T1000 (cell line): ENCODE measurements at regions not wholly inside any gene's neighbourhood (a gene's known extent, or its start where the extent isn't known, plus 50 kb on each side); places are given as distances from the start of the nearest gene placed in this dataset.
"Not testable (repeated sequence)": the region's sequence is repeated elsewhere in the genome, so short reads cannot be mapped to it uniquely, and the experiment has no call there.

Source experiments
- DNase-seq: peaks from one replicate; lab custom pipeline; 2025; ENCODE audit warnings: mixed read lengths; lab: John Stamatoyannopoulos, UW

DNA sequence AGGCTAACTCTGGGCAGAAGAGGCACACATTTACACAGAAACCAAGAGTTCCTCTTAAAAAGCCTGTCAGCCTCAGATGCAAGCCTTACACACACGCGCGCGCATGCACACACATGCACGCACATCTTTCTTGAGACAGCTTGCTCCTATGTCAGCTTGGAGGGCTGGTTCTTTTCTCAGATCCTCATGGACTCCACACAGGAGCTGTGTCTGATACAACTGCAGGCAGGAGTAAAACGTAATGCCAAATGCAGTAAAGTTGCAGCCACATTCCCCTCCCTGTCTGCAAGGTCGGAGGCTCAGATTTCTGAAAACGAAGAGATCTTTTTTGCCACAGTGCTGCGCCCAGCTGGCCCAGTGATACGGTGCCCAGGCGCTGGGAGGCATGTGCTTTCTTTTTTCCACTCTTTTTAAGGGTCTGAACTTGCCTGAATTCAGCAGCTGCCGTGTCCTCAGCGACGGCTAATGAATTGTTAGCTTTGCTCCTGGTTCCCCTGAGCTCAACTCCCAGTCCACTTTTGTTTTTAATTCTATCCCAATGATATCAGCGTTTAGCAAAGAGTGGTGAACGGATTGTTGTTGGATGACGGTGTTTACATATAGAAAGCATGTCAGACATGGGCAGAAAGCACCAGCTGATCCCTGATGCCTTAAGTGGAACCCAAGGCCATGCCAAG is 72.9 kb upstream of the FOXN3 start:
- DNase-seq, result no peak

DNA sequence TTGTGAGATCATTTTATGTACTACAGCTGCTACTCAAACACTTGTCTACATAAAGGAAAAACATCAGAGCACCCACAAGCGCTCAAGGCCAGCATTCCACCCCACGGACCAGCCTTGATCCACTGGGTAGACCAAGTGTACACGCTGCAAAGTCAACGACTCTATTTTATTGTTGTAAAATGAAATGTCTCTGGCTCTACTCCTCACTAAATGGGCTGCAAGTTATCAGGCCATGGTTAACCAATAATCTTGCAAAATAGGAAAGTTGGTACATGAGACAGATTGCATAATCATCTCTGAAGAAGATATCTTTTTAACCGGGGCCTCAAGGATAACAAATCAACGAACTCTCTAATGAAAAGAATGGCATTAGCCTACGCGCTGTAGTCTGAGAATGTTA is 69.9 kb upstream of the FOXN3 start:
- DNase-seq, result no peak

- no peak for DNase-seq
These were observed 69.5 kb upstream of the FOXN3 start for GRCh38 chr14:89486505-89486904.

DNA sequence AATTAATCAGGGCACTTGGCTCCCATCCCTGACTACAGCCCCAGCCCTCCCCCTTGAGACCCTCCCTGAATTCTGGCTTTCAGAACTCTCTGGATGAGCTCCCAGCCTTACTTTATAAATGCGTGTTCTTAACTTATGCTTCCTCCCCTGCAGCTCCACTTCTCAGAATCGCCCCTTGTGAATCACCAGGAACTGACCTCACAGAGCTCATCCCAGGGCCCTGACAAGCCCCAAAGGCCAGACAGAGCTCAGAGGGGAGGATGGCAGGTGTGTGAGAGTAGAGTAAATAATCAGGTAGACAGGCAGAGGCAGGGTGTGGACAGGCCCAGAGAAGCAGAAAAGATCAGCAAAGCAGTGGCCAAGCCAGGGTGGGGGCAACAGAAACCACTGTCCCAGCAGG is 68.2 kb upstream of the FOXN3 start:
- no peak for DNase-seq

DNA sequence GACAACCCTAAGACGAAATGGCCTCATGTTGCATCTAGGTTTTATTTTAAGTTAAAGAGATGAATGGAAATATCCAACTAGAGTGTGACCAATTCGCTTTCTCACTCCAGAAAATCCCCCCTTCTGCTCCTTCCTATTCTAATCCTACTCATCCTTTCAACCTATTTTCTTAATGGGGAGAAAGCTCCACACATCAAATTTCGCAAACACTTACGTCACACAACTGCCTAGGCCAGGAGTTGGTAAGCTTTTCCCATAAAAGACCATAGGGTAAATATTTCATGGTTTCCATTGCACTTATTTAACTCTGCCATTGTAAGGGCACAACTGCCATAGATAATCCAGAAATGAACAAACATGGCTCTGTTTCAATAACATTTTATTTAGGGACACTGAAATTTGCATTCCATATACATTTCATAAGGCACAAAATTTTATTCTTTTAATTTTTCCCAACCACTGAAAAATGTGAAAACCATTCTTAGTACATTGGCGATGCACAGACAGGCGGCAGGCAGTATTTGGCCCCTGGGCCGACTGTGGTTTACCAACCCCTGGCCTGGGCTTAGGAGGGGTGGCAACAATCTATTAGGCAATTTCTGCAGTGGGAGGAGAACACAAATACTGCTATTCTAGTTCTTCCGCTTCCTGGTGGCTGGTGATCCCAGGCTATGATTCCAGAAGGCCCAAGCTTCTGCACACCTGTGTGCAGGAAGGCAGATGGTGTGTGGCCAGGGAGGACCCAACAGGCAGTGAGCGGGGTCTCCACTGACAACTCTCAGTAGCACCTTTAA is 67.2 kb upstream of the FOXN3 start:
- no peak for DNase-seq

GRCh38 chr14:89481196-89481595 is 64.2 kb upstream of the FOXN3 start:
- no peak for DNase-seq

DNA sequence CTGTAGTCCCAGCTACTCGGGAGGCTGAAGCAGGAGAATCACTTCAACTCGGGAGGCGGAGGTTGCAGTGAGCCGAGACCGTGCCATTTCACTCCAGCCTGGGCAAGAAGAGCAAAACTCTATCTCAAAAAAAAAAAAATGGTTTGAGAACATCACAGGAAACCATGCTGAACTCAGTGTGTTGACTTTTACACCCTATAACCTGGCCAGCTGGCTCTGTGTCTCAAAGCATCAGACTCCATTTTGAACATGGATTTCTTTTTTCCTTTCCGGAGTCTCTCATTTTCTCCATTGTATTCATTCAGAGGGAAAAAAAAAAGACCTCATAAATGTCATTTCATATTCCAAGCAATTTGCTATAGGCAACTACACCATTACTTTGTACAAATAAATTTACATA is 63.2 kb upstream of the FOXN3 start:
- DNase-seq, result no peak

- DNase-seq, result no peak
These were observed 62.8 kb upstream of the FOXN3 start for GRCh38 chr14:89479802-89480201.

GRCh38 chr14:89477391-89477790 is 60.4 kb upstream of the FOXN3 start:
- no peak for DNase-seq

DNA sequence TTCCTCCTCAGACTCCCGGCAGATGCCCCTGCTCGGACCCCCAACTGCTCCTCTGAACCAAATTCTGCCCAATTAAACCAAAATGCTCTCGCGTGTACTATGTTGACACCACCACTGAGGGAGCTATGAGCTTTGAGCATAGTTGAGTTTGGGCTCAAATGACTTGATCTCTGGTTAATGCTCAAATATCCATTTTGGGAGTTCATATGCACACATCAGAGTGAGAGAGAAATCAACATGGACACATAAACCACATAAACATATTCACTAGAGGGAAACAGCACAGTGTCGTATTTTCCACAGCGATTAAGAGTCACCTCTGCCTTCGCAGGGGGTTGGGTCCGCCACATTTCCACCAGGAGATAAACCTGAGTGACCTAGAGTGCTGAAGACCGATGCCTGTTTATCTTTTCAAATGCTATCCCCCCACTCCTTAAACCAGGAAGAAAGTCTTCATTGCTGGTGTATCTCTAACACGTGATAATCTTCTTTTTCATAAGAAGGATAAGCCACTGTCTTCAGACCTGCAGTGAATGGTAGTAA is 59.4 kb upstream of the FOXN3 start:
- no peak for DNase-seq

GRCh38 chr14:89474464-89474863 is 57.4 kb upstream of the FOXN3 start:
- no peak for DNase-seq

DNA sequence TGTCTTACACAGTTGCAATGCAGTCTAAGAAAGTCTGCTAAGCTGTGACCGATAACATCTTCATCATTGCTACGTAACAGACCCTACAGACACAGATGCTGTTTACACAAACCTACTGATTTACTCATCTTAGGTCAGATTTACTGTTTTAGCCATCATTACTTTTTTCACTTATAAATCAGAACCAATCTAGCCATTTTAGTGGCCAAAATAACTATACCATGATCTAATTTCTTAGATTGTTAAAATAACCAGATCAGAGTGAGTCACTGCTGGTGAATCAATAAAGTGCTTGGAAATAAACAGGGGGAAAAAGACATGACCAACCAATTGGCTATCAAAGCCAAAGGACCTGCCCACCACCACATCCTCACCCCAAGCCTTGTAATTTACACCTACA is 57.0 kb upstream of the FOXN3 start:
- DNase-seq, result no peak

- no peak for DNase-seq
These were observed 56.5 kb upstream of the FOXN3 start for GRCh38 chr14:89473569-89473968.

DNA sequence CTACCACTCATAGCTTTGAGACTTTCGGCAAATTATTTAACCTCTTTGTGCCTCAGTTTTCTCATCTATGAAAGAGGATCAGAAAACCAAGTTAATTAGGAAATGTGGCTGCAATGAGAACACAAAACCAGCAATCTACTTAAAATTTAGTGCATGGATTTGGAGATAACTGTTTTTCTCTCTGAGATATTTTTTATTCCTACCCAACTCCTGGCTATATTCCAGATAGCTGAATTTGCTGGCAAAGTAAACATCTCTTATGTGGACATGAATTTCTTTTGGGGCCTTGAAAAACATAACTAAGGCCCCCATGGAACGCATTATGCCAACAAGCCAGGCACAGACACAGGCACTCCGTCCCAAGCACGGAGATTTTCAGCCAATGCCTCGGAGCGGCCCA is 53.4 kb upstream of the FOXN3 start:
- no peak for DNase-seq

DNA sequence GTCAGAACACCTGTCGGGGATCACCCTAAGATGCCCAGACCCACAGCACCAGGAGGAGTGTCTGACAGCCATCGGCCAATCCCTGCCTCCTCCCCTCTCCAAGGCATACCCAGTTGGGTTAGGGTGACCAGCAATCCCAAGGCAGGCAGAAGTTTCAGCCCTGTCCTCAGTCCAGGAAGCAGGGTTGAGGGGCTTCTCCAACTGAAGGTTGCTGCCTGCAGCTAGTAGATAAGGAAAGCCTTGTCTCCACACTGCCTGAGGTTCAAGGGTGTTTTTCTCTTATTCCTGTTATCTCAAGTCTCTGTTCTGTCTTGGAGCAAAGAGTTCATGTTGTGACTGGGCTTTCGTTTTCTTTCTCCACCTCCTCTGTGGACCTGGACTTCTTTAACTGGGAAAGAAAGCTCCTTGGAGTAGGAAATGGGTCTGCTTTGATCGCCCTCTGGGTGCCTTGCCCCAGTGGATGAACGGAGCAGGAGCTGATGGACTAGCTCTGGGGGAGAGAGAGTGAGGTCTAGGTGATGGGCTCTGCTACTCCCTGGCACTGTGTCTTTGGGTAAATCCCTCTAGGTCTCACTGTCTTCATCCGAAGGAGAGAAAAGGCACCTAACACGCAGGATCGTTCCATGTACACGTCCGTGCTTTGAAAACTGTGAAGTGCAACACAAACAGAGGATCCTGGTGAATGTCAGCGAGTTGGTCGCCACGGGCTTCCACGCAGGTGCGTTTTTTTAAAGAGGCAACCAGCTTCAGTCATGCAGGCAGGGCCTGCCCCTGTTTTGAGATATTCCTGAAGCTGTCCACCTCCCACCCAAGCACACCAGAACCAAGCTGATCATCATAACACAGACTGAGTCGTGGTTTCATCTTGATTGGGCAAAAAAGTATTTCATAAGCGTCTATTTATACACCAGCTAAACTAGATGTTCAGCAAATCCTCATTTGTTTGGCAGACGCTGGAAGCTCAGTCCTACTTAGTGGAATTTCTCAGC is 52.5 kb upstream of the FOXN3 start:
- no peak for DNase-seq

DNA sequence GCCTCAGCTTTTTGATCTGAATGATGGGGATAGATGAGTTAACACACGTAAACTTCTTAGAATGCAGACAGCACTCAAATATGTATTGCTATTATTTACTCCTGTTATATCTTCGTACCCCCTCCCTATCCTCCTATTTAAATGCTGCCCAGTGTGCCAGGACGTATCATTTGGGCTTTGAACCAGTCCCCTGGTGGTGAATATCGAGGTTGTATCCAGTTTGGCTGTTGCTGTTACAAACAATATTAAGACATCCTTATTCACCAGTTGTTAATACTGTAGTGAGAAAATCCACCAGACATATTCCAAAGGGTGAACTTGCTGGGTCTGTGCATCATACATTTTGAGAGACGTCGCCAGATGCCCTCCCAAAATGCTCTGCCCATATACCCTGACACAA is 51.5 kb upstream of the FOXN3 start:
- DNase-seq, result no peak

DNA sequence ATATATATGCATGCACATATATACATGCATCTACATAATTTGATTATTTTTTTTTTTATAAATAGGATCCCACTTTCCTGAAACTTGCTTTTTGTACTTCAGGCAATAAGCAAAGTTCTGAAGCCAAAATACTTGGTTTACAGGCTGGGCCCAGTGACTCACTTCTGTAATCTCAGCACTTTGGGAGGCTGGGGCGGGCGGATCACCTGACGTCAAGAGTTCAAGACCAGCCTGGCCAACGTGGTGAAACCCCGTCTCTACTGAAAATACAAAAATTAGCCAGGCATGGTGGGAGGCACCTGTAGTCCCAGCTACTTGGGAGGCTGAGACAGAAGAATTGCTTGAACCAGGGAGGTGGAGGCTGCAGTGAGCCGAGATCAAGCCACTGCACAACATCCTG is 51.0 kb upstream of the FOXN3 start:
- DNase-seq, result not testable (repeated sequence)

GRCh38 chr14:89466944-89467343 is 49.9 kb upstream of the FOXN3 start:
- DNase-seq, result no peak
